ENCODE measurements at regions not wholly inside any gene's neighbourhood (a gene's known extent, or its start where the extent isn't known, plus 50 kb on each side); places are given as distances from the start of the nearest gene placed in this dataset.

DNA sequence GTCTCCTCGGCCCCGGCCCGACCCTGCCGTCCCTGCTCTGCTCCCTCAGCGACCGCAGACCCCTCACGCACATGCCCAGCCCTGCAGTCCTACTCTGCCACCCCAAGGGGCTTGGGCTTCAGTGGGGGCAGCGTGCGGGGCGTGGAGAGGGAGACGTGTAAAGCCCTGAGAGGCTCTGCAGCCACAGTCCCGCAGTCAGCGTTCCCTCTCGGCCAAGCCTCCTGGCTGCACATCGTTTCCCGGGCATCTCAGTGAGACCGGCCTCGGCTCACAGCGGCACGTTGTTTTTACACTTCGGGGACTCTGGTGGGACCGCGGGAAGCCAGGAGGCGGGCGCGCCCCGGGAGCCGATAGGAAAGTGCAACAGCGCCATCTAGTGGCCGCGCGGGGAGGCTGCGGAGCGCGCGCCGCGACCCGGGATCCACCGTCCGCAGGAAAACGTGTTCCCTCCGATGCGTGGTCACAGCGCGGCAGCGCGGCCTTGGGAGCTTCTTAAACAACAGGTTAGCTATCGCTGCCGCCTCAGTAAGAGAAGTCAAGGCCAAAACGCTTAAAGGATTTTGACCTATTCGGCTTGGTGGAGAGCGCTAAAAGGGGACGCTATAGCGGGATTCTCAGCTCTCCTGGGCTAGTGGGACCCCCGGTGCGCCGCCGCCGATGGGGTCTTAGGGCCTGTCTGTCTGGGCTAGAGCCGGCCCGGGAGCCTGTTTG lies 226.8 kb upstream of the IGF1R start:
- no peak for DNase-seq (ENCODE audit: low spot score)

- no peak for DNase-seq (ENCODE audit: low spot score)
Measured at GRCh38 chr15:98422130-98422478, 226.2 kb upstream of the IGF1R start.

- DNase-seq (ENCODE audit: low spot score), result no peak
Measured at GRCh38 chr15:98425173-98425572, 223.2 kb upstream of the IGF1R start.

DNA sequence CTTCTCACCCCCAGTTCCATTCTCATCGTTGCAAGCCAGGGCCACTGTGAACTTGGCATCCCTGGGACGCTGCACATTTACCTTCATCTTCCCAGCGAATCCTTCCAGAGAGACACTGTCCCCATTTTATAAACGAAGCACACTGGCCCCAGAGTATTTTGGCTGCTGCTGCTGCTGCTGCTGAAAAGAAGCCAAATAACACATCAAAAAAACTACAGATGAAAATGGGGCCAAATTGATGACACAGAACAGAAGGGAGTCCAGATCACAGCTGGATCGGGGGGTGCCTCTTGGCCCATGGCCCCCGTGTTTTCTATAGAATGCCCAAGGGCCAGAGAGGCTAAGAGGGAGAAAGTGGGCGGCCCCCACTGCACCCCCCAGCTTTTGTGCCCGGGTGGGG lies 221.0 kb upstream of the IGF1R start:
- no peak for DNase-seq (ENCODE audit: low spot score)

GRCh38 chr15:98428253-98428989 lies 219.9 kb upstream of the IGF1R start:
- DNase-seq (ENCODE audit: low spot score), result no peak

DNA sequence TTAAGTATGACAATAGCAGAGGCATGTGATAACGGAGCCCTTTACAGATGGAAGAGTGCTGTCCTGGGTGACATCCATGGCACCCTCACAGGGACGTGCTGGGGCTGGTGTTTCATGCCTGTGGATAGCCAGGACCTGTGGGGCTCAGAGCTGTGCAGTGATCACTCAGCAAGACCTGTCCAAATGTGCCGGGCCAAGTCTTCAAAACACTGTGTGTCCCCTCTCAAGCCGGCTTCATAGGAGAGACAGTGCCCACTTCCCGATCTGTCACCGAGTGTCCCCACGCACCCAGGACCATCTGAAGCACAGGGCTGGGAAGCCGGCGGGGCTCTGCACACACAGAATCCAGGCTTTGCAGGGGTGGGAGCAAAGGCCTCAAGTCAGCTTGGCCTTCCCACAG lies 217.2 kb upstream of the IGF1R start:
- DNase-seq (ENCODE audit: low spot score), result no peak

GRCh38 chr15:98433346-98433745 lies 215.0 kb upstream of the IGF1R start:
- no peak for DNase-seq (ENCODE audit: low spot score)

GRCh38 chr15:98433856-98434255 lies 214.5 kb upstream of the IGF1R start:
- no peak for DNase-seq (ENCODE audit: low spot score)

DNA sequence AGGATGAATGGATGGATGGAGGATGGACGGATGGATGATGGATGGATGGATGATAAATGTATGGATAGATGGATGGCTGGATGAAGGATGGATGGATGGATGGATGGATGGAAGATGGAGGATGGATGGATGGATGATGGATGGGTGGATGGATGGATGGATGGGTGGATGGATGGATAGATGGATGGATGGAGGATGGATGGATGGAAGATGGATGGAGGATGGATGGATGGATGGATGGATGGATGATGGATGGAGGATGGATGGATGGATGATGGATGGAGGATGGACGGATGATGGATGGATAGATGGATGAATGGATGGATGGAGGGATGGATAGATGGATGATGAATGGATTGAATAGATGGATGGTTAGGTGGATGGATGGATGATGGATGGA lies 210.6 kb upstream of the IGF1R start:
- DNase-seq (ENCODE audit: low spot score), result no peak

GRCh38 chr15:98438326-98438725 lies 210.0 kb upstream of the IGF1R start:
- no peak for DNase-seq (ENCODE audit: low spot score)

DNA sequence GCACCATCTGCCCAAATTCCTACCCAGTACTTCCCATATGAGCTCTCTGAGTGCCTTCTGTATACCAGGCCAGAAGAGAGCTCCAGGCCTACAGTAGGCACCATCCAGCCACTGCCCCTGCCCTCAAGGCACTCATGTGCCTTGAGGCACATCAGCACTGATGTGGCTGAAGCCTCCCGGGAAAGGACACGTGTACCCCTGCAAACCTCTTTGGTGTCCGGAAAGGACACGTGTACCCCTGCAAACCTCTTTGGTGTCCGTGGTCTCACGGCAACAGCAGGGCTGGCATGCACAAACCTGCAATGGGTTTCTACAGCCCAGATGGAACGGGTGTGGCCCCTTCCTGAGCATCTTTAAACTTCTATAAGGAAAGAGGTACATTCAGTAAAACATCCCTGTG lies 209.4 kb upstream of the IGF1R start:
- DNase-seq (ENCODE audit: low spot score), result no peak

- no peak for DNase-seq (ENCODE audit: low spot score)
Measured at GRCh38 chr15:98439523-98439942, 208.8 kb upstream of the IGF1R start.

GRCh38 chr15:98440917-98441316 lies 207.4 kb upstream of the IGF1R start:
- no peak for DNase-seq (ENCODE audit: low spot score)

- no peak for DNase-seq (ENCODE audit: low spot score)
Measured at GRCh38 chr15:98441599-98441998, 206.7 kb upstream of the IGF1R start.

GRCh38 chr15:98442379-98442833 lies 205.9 kb upstream of the IGF1R start:
- DNase-seq (ENCODE audit: low spot score), result no peak

- no peak for DNase-seq (ENCODE audit: low spot score)
Measured at GRCh38 chr15:98442901-98443300, 205.4 kb upstream of the IGF1R start.

- no peak for DNase-seq (ENCODE audit: low spot score)
Measured at GRCh38 chr15:98443526-98443925, 204.8 kb upstream of the IGF1R start.

GRCh38 chr15:98444138-98444537 lies 204.2 kb upstream of the IGF1R start:
- DNase-seq (ENCODE audit: low spot score), result no peak

GRCh38 chr15:98445315-98445714 lies 203.0 kb upstream of the IGF1R start:
- DNase-seq (ENCODE audit: low spot score), result no peak

DNA sequence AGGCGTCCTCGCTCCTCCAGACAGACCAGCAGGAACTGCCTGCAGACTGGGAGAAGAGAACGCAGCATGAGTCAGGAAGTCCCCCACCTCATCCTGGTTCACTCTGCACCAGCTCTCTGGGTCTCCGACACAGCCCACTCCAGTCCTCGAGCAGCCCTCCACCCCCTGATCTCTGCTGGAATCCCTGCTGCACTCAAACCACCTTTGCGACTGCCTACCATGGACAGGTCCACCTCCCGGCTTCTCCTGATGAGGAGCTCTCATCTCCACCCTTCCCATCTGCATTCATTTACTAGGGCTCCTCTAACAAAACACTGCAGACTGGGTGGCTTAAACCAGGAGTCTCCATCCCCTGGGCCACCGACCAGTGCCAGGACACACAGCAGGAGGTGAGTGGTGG lies 202.3 kb upstream of the IGF1R start:
- DNase-seq (ENCODE audit: low spot score), result no peak

DNA sequence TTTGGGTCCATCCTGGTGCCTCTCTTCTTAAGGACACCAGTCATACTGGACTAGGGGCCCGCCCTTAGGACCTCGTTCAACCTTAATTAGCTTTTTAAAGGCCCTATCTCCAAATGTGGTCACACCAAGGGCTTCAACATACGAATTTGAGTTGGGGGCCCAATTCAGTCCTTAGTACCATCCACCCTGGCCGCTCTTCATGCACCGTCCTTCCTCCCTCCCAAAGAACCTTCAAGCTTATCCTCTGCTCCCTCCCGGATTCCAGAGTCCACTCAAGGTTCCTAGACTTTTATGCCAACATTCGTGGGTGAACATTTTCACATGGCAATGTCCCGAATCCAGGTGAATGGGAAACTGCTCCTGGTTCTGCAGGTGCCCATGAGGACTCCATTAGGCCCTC lies 201.3 kb upstream of the IGF1R start:
- no peak for DNase-seq (ENCODE audit: low spot score)

GRCh38 chr15:98451236-98451635 lies 197.1 kb upstream of the IGF1R start:
- no peak for DNase-seq (ENCODE audit: low spot score)

DNA sequence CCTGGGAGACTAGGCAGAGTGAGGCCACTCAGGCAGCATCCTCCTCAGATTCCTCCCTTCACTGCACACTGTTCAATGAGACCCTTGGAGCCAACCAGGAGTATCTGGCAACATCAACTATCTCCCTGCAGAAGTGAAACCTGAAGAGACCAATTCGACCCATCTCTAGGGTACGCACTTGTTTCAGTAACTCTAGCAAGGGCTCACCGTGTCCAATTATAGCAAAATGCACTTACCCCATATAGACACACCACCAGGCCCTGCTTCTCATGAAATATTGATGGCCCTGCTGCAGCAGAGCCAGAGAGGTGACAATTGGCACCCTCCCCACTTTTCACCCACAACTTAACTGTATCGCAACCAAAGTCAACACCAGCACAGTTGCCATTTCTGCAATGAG lies 196.1 kb upstream of the IGF1R start:
- no peak for DNase-seq (ENCODE audit: low spot score)

- no peak for DNase-seq (ENCODE audit: low spot score)
Measured at GRCh38 chr15:98455904-98456303, 192.4 kb upstream of the IGF1R start.

Data from globus pallidus (tissue), 1 donor.